ENCODE measurements at regions not wholly inside any gene's neighbourhood (a gene's known extent, or its start where the extent isn't known, plus 50 kb on each side); places are given as distances from the start of the nearest gene placed in this dataset.

- Histone ChIP-seq H3K27me3 (no peaks in the 10 kb centered on the region), H3K27ac (no peak overlapping the region), H3K4me1 (no peaks in the 10 kb centered on the region), H3K4me3 (no peak overlapping the region), H3K36me3 (no peaks in the 10 kb centered on the region), H3K9me3 (peaks cover 0 to 5% (median 0%) of the 10 kb centered on the region in 12 donors)
- intact Hi-C loops (cut with DNase I): no loop called here
- ATAC-seq (no peak), DNase-seq (no peak)
- TF ChIP-seq POLR2A (IDR thresholded peaks at IDR 0.05) (no peak), CTCF (IDR thresholded peaks at IDR 0.05) (no peak)
- WGBS, 4 donors: 53 to 71% (median 63%) methylated on average over 10 of the region's 10 CpGs
These were observed 56.5 kb upstream of the ACVR1 start for GRCh38 chr2:157932480-157933159.

GRCh38 chr2:157931542-157931941, 55.4 kb upstream of the ACVR1 start:
- intact Hi-C loops (cut with DNase I): no loop called here
- H3K4me3 ChIP-seq: no peak overlapping the region
- 64 to 97% (median 87%) methylated on average over 1 of the region's 1 CpG for WGBS, 4 donors
- TF ChIP-seq CTCF (IDR thresholded peaks at IDR 0.05) (no peak), POLR2A (IDR thresholded peaks at IDR 0.05) (no peak)
- H3K27me3 ChIP-seq: no peaks in the 10 kb centered on the region
- ATAC-seq: no peak
- H3K9me3 ChIP-seq: peaks cover 0 to 5% (median 0%) of the 10 kb centered on the region in 12 donors
- no peaks in the 10 kb centered on the region for H3K36me3 ChIP-seq
- H3K27ac ChIP-seq: no peak overlapping the region
- no peaks in the 10 kb centered on the region for H3K4me1 ChIP-seq
- DNase-seq: no peak

- 39 to 59% (median 47%) methylated on average over 2 of the region's 2 CpGs for WGBS, 4 donors
- Histone ChIP-seq H3K27ac (no peak overlapping the region), H3K4me3 (no peak overlapping the region), H3K27me3 (no peaks in the 10 kb centered on the region), H3K36me3 (no peaks in the 10 kb centered on the region), H3K9me3 (peaks cover 0 to 5% (median 0%) of the 10 kb centered on the region in 12 donors), H3K4me1 (no peaks in the 10 kb centered on the region)
- ATAC-seq: peak; percentile 37 to 59 (median 43)
- TF ChIP-seq POLR2A (IDR thresholded peaks at IDR 0.05) (no peak), CTCF (IDR thresholded peaks at IDR 0.05) (no peak)
- no peak for DNase-seq
- intact Hi-C loops (cut with DNase I): no loop called here
These were observed 54.6 kb upstream of the ACVR1 start for GRCh38 chr2:157930728-157931127.

- intact Hi-C loops (cut with DNase I): no loop called here
- Histone ChIP-seq H3K9me3 (peaks cover 0 to 5% (median 0%) of the 10 kb centered on the region in 12 donors), H3K4me3 (no peak overlapping the region), H3K4me1 (no peaks in the 10 kb centered on the region), H3K36me3 (no peaks in the 10 kb centered on the region), H3K27me3 (no peaks in the 10 kb centered on the region), H3K27ac (no peak overlapping the region)
- TF ChIP-seq POLR2A (IDR thresholded peaks at IDR 0.05) (no peak), CTCF (IDR thresholded peaks at IDR 0.05) (no peak)
- ATAC-seq (no peak), DNase-seq (no peak)
- 72 to 76% (median 73%) methylated on average over 5 of the region's 5 CpGs for WGBS, 4 donors
These were observed 53.9 kb upstream of the ACVR1 start for GRCh38 chr2:157929871-157930667.

Data from heart left ventricle (tissue), 16 donors.